IMR-90 (cell line): ENCODE measurements at regions not wholly inside any gene's neighbourhood (a gene's known extent, or its start where the extent isn't known, plus 50 kb on each side); places are given as distances from the start of the nearest gene placed in this dataset.
"Not testable (repeated sequence)": the region's sequence is repeated elsewhere in the genome, so short reads cannot be mapped to it uniquely, and the experiment has no call there.

ENCODE experiments used
- ATAC-seq: fragments of 200-7000 bp; cut with Tn5 transposase; 2 replicates; pipeline ENCODE4 v1.9.1; 2020; ENCODE audit warnings: low read depth, mild to moderate bottlenecking, moderate library complexity
- BruUV-seq: library from RNA; stranded (reverse); fragments of 400-500 nt; replicated peaks from 2 replicates; lab custom pipeline; 2021; lab: Mats Ljungman, UMichigan
- CTCF ChIA-PET: fragments of 300-600 bp; formaldehyde crosslinking; extraction: SDS; loops from one replicate; lab custom pipeline; 2021; ENCODE audit warnings: antibody characterized with exemption; lab: Yijun Ruan, JAX
- POLR2A ChIA-PET: fragments of 300-600 bp; sonication (Branson Sonifier 250); formaldehyde crosslinking; loops from one replicate; lab custom pipeline; 2022; ENCODE audit warnings: antibody characterized with exemption; ENCODE audit not compliant: unreplicated experiment; lab: Charles Lee
- DNase-seq: peaks from one replicate; pipeline ENCODE4 v3.0.0; 2013
- H2AFZ ChIP-seq: replicated peaks from 2 replicates; pipeline ENCODE3; 2013; ENCODE audit warnings: low read length, mild to moderate bottlenecking; ENCODE audit not compliant: poor library complexity
- H2AK5ac ChIP-seq: 2 replicates; pipeline ENCODE4 v1.6.1; 2013; ENCODE audit warnings: low read depth, low read length, inconsistent platforms
- H2AK9ac ChIP-seq: replicated peaks from 2 replicates; pipeline ENCODE3; 2013; ENCODE audit warnings: mild to moderate bottlenecking, low read depth, low read length, moderate library complexity; ENCODE audit not compliant: poor library complexity
- H2BK120ac ChIP-seq: 2 replicates; pipeline ENCODE4 v1.6.1; 2013; ENCODE audit warnings: low read depth, low read length, inconsistent platforms
- H2BK15ac ChIP-seq: 3 replicates; pipeline ENCODE4 v1.6.1; 2013; ENCODE audit warnings: low read depth, low read length, inconsistent platforms
- H2BK20ac ChIP-seq: 2 replicates; pipeline ENCODE4 v1.6.1; 2013; ENCODE audit warnings: low read depth, mild to moderate bottlenecking, inconsistent platforms, low read length, moderate library complexity
- H2BK5ac ChIP-seq: 2 replicates; pipeline ENCODE4 v1.6.1; 2013; ENCODE audit warnings: mild to moderate bottlenecking, low read depth, low read length, inconsistent platforms; ENCODE audit not compliant: poor library complexity, severe bottlenecking
- H3K14ac ChIP-seq: replicated peaks from 2 replicates; pipeline ENCODE4 v1.6.1; 2013; ENCODE audit warnings: low read depth, low read length, inconsistent platforms
- H3K18ac ChIP-seq: 2 replicates; pipeline ENCODE4 v1.6.1; 2013; ENCODE audit warnings: low read depth, low read length, control low read depth
- H3K23ac ChIP-seq: 2 replicates; pipeline ENCODE4 v1.6.1; 2013; ENCODE audit warnings: low read depth, low read length, inconsistent platforms
- H3K27ac ChIP-seq: 2 replicates; pipeline ENCODE4 v1.5.1; 2013; ENCODE audit warnings: mild to moderate bottlenecking, control low read depth, low read length; ENCODE audit not compliant: insufficient read depth
- H3K27me3 ChIP-seq: 2 replicates; pipeline ENCODE4 v1.6.1; 2013; ENCODE audit warnings: low read length; ENCODE audit not compliant: control insufficient read depth, insufficient read depth
- H3K36me3 ChIP-seq: 2 replicates; pipeline ENCODE4 v1.6.1; 2013; ENCODE audit warnings: low read length, mixed read lengths; ENCODE audit not compliant: control insufficient read depth, insufficient read depth
- H3K4ac ChIP-seq: 2 replicates; pipeline ENCODE4 v1.6.1; 2013; ENCODE audit warnings: low read depth, low read length, inconsistent platforms
- H3K4me1 ChIP-seq: 2 replicates; pipeline ENCODE4 v1.6.1; 2013; ENCODE audit warnings: low read length, mixed read lengths; ENCODE audit not compliant: control insufficient read depth, insufficient read depth
- H3K4me2 ChIP-seq: 2 replicates; pipeline ENCODE4 v1.6.1; 2013; ENCODE audit warnings: low read depth, mild to moderate bottlenecking, control low read depth, low read length, moderate library complexity
- H3K4me3 ChIP-seq: 2 replicates; pipeline ENCODE4 v1.5.1; 2013; ENCODE audit warnings: low read depth, mild to moderate bottlenecking, control low read depth, low read length, moderate library complexity; ENCODE audit not compliant: insufficient read depth
- H3K56ac ChIP-seq: 2 replicates; pipeline ENCODE4 v1.6.1; 2013; ENCODE audit warnings: low read length, inconsistent platforms; ENCODE audit not compliant: insufficient read depth; ENCODE audit errors: extremely low read depth
- H3K79me1 ChIP-seq, 2 experiments: 2 replicates each; pipeline ENCODE4 v1.6.1; 2013; ENCODE audit warnings: low read length in 2 of 2, inconsistent platforms in 1 of 2, low read depth in 1 of 2
- H3K9ac ChIP-seq: 2 replicates; pipeline ENCODE4 v1.6.1; 2013; ENCODE audit warnings: low read depth, low read length, control low read depth
- H3K9me1 ChIP-seq: 2 replicates; pipeline ENCODE4 v1.6.1; 2013; ENCODE audit warnings: low read length, inconsistent platforms; ENCODE audit not compliant: insufficient read depth
- H3K9me3 ChIP-seq: 2 replicates; pipeline ENCODE4 v1.6.1; 2013; ENCODE audit warnings: low read length; ENCODE audit not compliant: control insufficient read depth, insufficient read depth
- H4K20me1 ChIP-seq: 2 replicates; pipeline ENCODE4 v1.6.1; 2013; ENCODE audit warnings: low read length, inconsistent platforms; ENCODE audit not compliant: insufficient read depth
- H4K5ac ChIP-seq: 2 replicates; pipeline ENCODE4 v1.6.1; 2013; ENCODE audit warnings: mild to moderate bottlenecking, low read depth, low read length, control low read depth
- H4K8ac ChIP-seq, 2 experiments: 2 replicates each; pipeline ENCODE4 v1.6.1; 2013; ENCODE audit warnings: low read depth in 2 of 2, low read length in 2 of 2, control low read depth in 1 of 2, inconsistent platforms in 1 of 2
- H4K91ac ChIP-seq: 2 replicates; pipeline ENCODE4 v1.6.1; 2013; ENCODE audit warnings: low read depth, low read length, inconsistent platforms; ENCODE audit not compliant: insufficient read depth
- CHD1 ChIP-seq: IDR thresholded peaks from 2 replicates; pipeline ENCODE4 v1.6.1; 2012; ENCODE audit warnings: low read depth, low read length, improper control_type of control experiment
- CTCF ChIP-seq: conservative IDR thresholded peaks from 2 replicates; pipeline ENCODE4 v1.5.1; 2012; ENCODE audit warnings: mild to moderate bottlenecking, low read depth, low read length, improper control_type of control experiment
- MAFK ChIP-seq: IDR thresholded peaks from 2 replicates; pipeline ENCODE4 v1.6.1; 2012; ENCODE audit warnings: low read depth, low read length, improper control_type of control experiment
- MXI1 ChIP-seq: IDR thresholded peaks from 2 replicates; pipeline ENCODE4 v1.6.1; 2012; ENCODE audit warnings: low read depth, mild to moderate bottlenecking, low read length, moderate library complexity, borderline replicate concordance
- NFE2L2 ChIP-seq: fragments of 150-350 bp; IDR thresholded peaks from 2 replicates; pipeline ENCODE4 v1.6.1; 2016; ENCODE audit warnings: low read depth, mild to moderate bottlenecking, low read length
- POLR2A ChIP-seq: IDR thresholded peaks from 2 replicates; pipeline ENCODE4 v1.6.1; 2012; ENCODE audit warnings: mild to moderate bottlenecking, low read depth, low read length
- RFX5 ChIP-seq: IDR thresholded peaks from 2 replicates; pipeline ENCODE4 v1.8.0; 2012; ENCODE audit warnings: low read depth, mild to moderate bottlenecking, low read length, moderate library complexity
- USF2 ChIP-seq: fragments of 150-350 bp; IDR thresholded peaks from 2 replicates; pipeline ENCODE4 v1.6.1; 2017; ENCODE audit warnings: mild to moderate bottlenecking, antibody characterized with exemption, low read length, low read depth
- WGBS, 2 experiments: methylation state at CpG; one replicate each; pipeline versions ENCODE4 v1.1.5 to v1.1.7; 2013; ENCODE audit warnings: missing lambda C conversion rate in 2 of 2; ENCODE audit not compliant: insufficient read length in 1 of 2; ENCODE audit errors: extremely low coverage in 2 of 2; 5-methylcytosine and 5-hydroxymethylcytosine counted together
- dilution Hi-C: fragments of 300-500 bp; cut with HindIII; formaldehyde crosslinking; loops from one replicate; pipeline ENCODE4 v1.14.3; 2018; ENCODE audit warnings: low sequenced_read_pairs; ENCODE audit not compliant: unreplicated experiment
- in situ Hi-C: fragments of 300-500 bp; cut with MboI; formaldehyde crosslinking; loops from 3 replicates; pipeline ENCODE4 v1.14.3; 2019; ENCODE audit warnings: low sequenced_read_pairs, inconsistent platforms, mixed read lengths
- intact Hi-C: fragments of 100-400 bp; cut with micrococcal nuclease; formaldehyde crosslinking; loops from 2 replicates; pipeline ENCODE4 v1.10.0; 2022

- Histone ChIP-seq H3K36me3 (no peaks in the 10 kb centered on the region), H3K4me3 (no peak overlapping the region), H3K9ac (no peak overlapping the region), H4K8ac (no peak overlapping the region), H4K91ac (no peak overlapping the region), H3K4me2 (no peak overlapping the region), H3K79me1 (no peaks in the 10 kb centered on the region), H3K23ac (no peak overlapping the region), H4K20me1 (no peaks in the 10 kb centered on the region), H2BK20ac (no peak overlapping the region), H4K5ac (no peak overlapping the region), H3K27ac (no peak overlapping the region), H2AK5ac (no peak overlapping the region), H3K56ac (no peak overlapping the region), H3K18ac (no peak overlapping the region), H2AFZ (no peak overlapping the region), H2BK5ac (no peak overlapping the region), H3K4me1 (no peaks in the 10 kb centered on the region), H3K27me3 (no peaks in the 10 kb centered on the region), H2AK9ac (no peak overlapping the region), H2BK15ac (no peak overlapping the region), H3K14ac (no peak overlapping the region), H3K9me1 (no peaks in the 10 kb centered on the region), H3K9me3 (no peaks in the 10 kb centered on the region), H2BK120ac (no peak overlapping the region), H3K4ac (no peak overlapping the region)
- ChIA-PET POLR2A (no interaction called here), CTCF (no interaction called here)
- intact Hi-C loops (no loop called here), dilution Hi-C loops (no loop called here), in situ Hi-C loops (no loop called here)
- no peak for DNase-seq
- BruUV-seq = no TSS peak
- ATAC-seq = no peak
- TF ChIP-seq CTCF (no peak), USF2 (no peak), MXI1 (no peak), CHD1 (no peak), NFE2L2 (no peak), RFX5 (no peak), POLR2A (no peak), MAFK (0 out of 2 replicates have a peak, but pooled peaks have one; percentile 6)
- no CpG with 5 or more reads among the region's 2 CpGs for WGBS, 2 experiments
These were observed 494.4 kb upstream of the SEMA3D start for GRCh38 chr7:85681241-85681640.

- H3K36me3 ChIP-seq, H4K5ac ChIP-seq, BruUV-seq, H2BK5ac ChIP-seq, H3K79me1 ChIP-seq, H3K4me3 ChIP-seq, H3K4me2 ChIP-seq, H3K27ac ChIP-seq, H3K4ac ChIP-seq, H3K9ac ChIP-seq, intact Hi-C loops, H3K9me3 ChIP-seq, H3K27me3 ChIP-seq, dilution Hi-C loops, H3K18ac ChIP-seq, H2BK20ac ChIP-seq, H2AFZ ChIP-seq, H2AK9ac ChIP-seq, POLR2A ChIA-PET, H4K91ac ChIP-seq, H4K20me1 ChIP-seq, H3K23ac ChIP-seq, DNase-seq, CTCF ChIA-PET, H3K56ac ChIP-seq, H2BK15ac ChIP-seq, H4K8ac ChIP-seq, H3K14ac ChIP-seq, H2BK120ac ChIP-seq, in situ Hi-C loops, H3K4me1 ChIP-seq, H3K9me1 ChIP-seq, H2AK5ac ChIP-seq, ATAC-seq: not testable (repeated sequence)
- no CpG with 5 or more reads among the region's 2 CpGs for WGBS, 2 experiments
These were observed 488.2 kb upstream of the SEMA3D start for GRCh38 chr7:85675093-85675492.
